Stimulated activated CD4-positive, alpha-beta T cell treated with anti-CD3 and anti-CD28 coated beads, Interleukin-1b, Interleukin-23, amount 100 ng/mL, for 24 hours (primary cell): ENCODE measurements at regions not wholly inside any gene's neighbourhood (a gene's known extent, or its start where the extent isn't known, plus 50 kb on each side); places are given as distances from the start of the nearest gene placed in this dataset.

Experiments used
- DNase-seq, 4 experiments: peaks; one replicate each; pipeline ENCODE4 v3.0.0-alpha.2; 2020; ENCODE audit warnings: low read depth in 4 of 4, low spot score in 1 of 4

DNA sequence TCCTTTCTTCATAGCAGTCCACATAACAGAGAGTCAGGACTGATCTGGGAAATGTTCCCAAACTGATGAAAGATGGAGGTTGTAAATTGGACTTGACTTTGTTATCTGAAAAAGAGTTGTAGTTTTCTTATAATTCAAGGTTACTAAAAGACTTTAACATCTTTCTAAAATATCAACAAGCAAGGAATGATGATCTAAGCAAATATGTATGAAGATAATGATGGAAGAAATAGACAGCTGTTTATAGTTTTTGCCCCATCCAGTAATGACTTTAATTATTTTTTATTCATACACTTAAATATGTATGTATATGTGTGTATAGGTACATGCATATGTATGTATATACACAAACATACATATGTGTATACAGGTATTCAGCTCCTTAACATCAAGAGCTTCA lies 411.1 kb upstream of the SPOCK3 start:
- no peak for DNase-seq

DNA sequence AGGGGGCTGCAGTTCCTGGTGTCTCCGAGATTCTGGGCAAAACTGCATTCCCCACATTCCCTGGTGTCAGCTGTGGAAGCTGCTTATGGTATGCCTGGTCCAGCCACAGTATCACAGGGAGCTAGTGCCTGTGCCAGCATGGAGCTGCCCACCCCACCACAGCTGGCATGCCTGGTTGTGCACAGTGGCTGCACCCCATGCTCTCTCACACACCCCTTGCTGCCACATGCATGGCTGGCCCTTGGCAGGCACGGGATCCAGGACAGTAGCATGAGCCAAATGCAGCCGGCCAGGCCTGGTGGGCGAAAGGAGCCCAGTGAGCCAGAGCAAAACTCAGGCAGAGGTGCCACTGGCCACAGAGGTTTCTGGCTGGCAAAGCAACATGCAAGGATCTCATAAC lies 418.0 kb upstream of the SPOCK3 start:
- DNase-seq, result no peak

DNA sequence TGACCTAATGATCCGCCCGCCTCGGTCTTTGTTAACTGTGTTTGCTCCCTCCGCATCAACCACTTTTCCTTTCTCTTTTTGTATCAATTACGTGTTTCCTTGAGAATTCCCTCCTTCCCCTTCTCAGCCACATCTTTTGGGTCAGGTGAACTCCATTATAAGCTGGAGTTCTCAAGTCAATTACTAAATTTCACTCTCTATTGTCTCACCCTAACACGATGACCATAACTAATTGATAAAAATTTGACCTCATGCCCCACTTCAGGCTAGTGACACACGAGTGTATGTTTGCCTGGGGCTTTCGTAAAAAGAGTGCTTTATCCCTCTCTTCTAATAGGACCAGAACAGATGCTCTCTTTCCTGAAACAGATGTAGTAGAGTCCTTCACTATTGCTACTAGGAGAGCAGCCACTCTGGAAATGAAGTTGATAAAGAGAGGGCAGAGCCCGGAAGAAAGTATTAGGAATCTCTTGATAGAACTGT lies 403.6 kb upstream of the ANXA10 start:
- no peak for DNase-seq

DNA sequence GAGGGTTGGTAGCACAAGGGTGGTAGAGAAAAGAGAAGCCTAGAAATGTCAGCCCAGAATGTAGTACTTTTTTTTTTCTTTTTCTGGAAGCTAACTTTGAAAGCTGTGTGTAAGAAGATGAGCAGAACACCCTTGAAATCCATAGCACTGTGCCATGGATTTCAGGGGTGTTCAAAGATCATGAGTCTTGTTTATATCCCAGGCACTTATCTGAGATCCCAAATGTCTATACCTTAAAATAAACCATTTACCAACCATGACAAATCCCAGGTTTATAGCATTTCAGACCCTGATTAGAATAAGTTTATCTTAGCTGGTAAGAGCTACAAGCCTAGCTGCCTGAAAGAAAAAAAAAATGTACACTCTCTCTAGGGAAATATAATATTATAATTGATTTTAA lies 389.9 kb upstream of the ANXA10 start:
- no peak for DNase-seq

DNA sequence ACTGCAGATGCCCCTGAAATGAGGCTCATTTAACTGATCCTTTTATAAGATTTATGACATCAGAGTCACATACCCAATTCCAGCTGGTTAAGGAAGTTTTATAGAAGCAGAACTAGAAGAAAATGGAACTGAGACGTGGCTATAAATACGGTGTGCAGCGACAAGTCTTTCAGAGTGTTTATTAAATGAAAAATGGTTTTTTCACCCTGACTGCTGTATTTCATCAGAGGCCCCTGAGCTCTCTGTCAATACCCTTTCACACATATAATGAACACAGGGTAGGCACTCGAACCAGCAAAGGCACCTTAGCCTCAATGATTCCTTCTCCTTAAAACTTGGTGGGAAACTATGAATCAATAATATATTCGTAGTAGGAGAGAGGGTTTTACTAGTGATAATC lies 380.8 kb upstream of the ANXA10 start:
- DNase-seq, result no peak

DNA sequence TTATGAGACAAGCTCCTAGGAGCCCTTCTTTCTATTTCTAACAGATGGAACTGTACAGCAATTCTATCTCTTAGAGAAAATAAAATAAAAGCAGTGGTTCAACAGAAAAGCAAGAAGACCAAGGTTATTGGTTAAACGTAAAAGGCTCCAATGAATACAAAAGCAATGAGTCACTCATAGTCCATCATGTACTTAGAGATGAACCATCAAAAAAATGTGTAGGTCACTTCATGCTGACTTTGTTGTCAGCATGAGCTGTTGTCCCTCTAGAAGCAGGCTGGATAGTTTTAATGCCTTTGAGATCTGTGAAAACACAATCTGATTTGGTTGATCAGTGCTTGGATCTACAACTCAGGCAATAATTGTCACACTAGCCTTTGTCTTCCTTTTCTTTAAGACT lies 378.6 kb upstream of the ANXA10 start:
- DNase-seq, result no peak

DNA sequence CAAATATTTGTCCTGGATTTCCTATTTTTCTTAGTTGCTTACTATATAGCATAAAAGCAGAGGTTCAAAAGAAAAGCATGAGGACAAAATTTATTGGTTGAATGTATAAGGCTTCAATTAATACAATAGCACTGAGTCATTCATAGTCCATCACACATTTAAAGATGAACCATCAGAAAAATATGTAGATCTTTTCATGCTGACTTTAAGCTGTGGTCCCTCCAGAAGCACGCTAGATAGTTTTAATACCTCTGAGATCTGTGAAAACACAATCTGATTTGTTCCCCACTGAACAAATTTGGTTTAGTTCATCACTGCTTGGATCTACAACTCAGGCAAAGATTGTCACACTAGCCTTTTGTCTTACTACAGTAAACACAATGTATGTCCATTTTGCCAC lies 377.2 kb upstream of the ANXA10 start:
- no peak for DNase-seq

DNA sequence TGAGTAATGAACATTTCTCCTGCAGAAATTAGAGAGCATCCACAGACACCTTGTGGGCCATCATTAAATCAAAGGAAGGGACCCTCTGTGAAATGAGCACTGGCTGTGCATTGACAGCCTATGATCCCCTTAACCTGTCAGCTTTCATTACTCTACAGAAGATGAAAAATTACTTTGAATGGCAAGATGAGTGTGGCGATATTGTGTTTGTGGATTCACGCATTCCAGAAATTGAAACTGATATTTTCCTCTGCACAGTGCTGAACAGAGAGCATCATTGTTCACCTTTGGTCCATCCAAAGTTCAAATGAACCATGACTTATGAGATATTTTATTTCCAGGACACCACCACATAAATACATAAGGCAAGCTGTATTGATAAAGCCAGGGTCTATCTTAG lies 374.8 kb upstream of the ANXA10 start:
- no peak for DNase-seq

DNA sequence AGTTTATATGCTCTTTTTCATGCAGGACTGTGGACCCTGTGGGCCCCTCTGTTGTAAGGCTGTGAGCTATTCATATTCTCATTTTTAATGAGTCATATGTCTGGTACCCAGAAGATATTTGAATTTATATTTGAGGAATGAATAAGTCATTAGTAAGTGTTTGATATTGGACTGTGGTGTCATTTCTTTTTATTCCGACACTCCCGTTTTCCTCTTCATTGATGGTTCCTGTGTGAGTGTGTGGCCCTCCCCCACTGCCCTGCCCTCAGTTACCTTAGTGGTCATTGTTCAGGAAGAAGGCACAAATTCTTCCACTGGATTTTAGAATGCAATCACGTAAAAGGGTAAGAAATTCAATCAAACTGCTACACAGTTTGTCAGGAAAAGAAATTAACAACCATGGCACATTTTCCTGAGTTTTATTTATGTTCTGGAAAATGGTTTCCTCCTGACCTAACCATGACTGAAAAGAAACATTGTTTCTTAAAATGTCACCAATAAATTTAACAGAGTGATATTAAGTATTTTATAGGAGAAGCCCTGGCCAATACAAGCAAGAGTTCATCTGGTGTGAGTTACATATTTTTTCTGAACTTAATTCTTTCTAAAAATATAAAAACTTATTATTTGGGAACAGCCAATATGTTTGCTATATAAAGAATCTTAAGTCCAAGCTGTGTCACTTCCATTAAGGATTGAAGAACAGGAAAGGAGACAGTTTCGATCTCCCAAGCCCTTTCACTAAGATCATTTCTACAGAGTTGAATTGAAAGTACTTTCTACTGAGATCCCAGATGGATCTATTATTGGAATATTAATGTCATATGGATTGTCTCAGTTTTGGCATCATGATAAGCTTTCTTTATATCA lies 370.5 kb upstream of the ANXA10 start:
- DNase-seq, result no peak

DNA sequence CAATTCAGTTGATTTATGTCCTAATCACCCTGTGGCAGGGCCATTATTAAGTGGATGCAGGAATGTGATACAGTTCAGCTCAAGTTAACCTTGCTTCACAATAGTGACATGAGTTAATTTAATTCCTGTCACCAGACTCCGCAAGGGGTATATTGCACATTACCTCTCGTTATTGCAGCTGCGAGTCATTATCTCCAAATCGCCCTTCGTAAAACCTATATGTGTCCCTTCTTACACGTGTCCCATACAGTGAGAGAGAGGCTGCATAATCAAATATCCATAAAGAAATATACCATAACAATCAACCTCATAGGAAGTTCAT lies 369.9 kb upstream of the ANXA10 start:
- no peak for DNase-seq

DNA sequence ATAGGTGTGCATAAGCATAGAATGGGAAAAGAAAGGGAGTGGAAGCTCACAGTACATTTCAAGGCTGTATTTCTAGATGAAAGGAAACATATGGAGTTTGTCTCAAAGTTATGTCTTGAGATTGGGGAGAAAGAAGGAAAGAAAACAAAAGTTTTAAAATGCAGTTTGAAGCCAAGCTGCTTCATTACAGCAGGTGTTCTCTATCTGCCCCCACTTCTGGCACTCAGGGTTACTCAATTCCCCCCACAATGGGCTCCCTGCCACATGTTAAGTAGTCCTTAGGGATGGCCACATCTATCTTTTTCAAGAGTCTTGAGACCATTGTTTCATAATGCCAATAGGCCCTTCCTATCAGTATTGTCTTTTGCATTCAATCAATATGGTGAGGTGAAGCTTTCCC lies 367.4 kb upstream of the ANXA10 start:
- DNase-seq, result no peak

DNA sequence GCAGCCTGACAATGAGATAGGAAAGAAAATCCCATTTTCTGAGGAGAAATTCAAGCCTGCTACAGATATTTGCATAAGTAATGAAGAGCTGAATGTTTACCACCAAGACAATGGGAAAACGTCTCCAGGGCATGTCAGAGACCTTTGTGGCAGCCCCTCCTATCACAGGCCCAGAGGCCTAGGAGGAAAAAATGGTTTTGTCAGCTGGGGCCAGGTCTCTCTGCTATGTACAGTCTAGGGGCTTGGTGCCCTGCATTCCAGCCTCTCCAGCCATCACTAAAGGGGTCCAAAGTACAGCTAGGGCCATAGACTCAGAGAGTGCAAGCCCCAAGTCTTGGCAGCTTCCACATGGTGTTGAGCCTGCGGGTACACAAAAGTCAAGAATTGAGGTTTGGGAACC lies 361.6 kb upstream of the ANXA10 start:
- DNase-seq, result no peak

DNA sequence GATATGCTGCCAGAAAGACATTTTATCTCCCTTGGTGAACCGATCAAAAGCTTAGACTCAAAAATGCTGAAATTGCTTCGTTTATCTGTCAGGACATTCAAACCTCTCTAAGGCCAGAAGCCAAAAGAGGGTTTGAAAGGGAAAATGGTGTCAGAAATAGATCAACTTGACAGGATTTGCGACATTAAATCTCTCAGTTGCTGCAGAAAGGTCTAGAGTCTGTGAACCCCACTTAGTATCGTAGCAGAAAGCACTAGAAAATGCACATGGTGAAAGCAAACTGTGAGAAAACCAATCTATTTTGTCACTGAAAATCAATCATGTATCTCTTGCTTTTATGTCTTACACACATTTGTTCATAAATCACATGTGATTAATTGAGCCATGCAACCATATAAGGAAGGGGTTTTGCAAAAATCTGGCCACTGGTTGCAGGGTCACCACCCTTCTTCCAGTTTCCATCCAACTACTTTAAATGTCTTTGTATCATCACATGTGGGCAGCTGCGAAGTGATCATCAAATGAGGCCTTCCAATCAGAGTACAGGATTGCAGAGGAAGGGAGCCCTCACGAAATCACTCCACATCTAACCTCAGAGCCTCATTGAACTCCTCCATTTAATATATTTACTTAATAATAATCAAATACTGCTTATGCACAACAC lies 347.2 kb upstream of the ANXA10 start:
- no peak for DNase-seq

DNA sequence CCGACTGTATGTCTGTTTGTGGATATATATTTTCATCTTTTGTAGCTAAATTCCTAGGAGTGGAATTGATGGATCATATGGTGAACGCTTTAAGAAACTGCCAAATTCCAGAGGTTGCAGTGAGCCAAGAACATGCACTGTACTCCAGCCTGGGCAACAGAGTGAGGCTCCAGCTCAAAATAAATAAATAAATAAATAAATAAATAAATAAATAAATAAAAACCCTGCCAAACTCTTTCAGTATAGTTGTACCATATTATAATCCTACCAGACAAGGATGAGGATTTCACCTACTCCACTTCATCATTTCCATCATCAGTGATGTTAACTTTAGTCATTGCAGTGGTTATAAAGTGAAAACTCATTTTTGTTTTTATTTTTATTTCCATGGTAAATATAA lies 325.1 kb upstream of the ANXA10 start:
- DNase-seq, result no peak

DNA sequence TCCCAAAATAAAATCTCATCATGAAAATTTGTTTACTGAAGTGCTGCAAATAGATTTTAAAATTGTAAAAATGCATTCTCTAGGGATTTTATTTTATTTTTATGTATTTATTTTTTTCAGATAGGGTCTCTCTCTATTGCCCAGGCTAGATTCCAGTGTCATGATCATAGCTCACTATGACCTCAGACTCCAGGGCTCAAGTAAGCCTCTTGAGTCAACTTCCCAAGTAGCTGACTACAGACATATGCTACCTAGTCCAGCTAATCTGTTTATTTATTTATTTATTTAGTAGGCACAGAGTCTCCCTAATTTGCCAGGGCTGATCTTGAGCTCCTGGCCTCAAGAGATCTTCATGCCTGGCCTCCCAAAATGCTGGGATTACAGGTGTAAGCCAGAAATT lies 317.7 kb upstream of the ANXA10 start:
- no peak for DNase-seq

DNA sequence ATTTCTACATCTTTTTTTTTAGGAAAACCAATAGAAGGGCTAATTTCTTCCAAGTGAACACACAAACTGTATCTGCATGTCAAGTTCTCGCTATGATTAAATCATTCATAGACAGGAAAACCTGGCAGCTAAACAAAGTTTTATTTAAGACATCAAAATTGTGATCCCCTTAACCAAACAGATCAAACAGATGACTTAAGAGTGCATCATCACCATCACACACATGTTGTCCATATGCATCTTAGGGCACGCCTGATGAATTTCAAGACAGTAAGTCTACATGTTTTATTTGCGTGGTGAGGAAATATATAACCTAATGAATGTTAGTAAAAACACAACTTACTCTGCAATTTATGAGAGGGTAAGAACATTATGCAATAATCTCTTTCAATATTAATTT lies 317.0 kb upstream of the ANXA10 start:
- DNase-seq, result no peak

DNA sequence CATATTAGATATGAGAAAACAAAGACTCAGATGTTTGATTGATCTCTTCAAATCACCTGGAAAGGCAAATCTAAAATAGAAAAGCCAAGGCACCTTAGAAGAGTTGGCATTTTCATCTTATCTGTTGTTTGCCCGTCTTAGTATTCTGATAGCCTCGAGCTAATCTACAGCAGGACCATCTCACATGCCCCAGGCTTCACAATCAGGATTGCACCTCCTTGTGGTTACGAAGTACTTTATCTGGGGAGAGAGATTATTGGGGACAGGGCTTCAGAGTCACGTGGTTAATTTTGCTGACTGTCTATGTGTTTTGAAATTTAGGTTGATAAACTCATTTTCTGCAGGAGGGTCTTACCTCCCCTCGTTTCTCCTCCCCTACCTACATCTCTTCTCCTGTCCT lies 313.1 kb upstream of the ANXA10 start:
- DNase-seq, result no peak

DNA sequence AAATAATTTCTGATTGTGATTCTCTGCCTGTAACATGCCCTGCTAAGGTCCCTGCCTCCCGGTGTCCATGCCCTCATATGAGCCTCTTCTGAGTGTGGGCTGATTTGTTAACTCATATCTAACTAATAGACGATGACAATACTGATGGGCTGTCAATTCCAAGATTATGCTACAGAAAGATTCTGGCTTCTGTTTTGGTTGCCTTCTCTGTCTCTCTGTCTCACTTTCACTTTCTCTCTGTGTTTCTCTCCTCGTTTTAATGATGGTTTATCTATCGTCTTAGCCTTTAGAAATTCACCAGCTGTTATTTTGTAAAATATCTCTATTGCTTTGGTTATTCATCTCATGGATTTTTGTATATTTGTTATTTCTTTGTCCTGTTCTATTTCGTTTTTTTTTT lies 312.5 kb upstream of the ANXA10 start:
- DNase-seq, result no peak

DNA sequence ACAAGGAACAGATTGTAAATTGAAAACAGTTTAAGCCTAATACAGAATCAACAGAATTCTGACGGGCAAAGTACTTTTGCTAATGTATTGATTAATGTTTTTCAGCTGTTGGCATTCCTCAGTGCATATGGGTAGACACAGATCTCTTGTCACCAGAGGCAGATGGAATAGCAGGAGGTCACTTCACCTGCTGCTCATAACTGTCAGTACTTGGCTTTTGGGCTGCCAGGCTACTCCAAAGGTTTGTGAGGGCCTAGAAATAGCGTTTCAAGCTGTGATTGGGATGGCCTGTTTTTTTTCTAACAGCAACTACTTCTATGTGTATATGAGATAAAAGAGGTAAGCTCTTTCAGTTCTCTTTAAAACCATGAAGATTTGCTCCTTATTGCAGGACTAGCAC lies 307.5 kb upstream of the ANXA10 start:
- no peak for DNase-seq

DNA sequence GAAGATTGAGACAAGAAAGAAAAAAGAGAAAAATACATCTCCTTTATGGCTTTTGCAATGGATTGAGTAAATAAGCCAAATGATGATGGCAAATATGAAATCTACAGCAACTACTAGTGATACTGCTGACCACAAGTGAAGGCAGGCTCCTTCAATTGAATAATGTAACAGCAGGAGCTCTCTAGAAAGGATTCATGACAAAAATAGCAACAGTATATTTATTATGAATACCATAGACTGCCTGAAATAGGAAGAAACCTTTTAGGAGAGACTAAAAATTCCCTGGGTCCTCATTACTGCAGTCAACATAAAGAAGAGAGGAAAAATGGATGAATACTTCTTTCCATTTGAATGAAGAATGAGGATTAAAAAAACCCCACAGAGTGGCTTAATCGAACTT lies 306.8 kb upstream of the ANXA10 start:
- DNase-seq, result no peak

DNA sequence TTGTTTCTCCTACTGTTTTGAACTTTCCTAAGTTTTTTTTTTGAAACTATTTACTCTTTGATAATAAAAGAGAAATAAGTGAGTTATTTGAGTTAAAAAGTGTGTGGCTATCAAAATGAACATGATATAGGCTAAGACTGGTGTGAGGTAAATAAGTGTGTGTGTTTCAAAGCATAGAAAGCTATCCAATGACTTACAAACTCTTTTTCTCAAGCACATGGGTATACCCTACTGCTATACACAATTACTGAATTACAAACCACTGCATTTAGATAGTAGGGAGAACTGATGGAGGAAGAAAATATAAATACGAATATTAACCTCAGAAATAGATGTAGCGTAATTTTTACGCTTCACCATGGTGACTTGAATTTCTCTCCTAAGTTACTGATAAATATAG lies 305.8 kb upstream of the ANXA10 start:
- DNase-seq, result no peak

DNA sequence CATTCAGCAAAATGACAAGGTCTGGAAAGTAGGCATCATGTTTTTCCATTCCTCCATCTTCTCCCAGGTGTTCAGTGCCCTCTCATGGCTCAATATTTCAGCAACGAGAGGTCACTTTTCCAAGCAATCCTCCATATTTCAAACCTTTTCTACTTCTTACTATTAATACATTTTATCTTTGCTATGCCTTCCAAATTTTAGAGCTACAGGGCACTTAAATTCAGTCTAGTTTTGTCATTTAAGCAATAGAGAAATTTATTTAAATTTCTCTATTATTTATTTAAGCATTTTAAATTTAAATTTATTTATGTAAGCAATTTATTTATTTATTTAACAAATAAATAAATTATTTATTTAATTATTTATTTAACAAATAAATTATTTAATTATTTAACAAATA lies 305.1 kb upstream of the ANXA10 start:
- DNase-seq, result no peak
